IPS-18a (cell line): ENCODE measurements at regions not wholly inside any gene's neighbourhood (a gene's known extent, or its start where the extent isn't known, plus 50 kb on each side); places are given as distances from the start of the nearest gene placed in this dataset.

ENCODE experiments used
- H3K27ac ChIP-seq: one replicate; pipeline ENCODE4 v1.5.1; 2013; ENCODE audit warnings: low read length
- H3K27me3 ChIP-seq: one replicate; pipeline ENCODE4 v1.6.1; 2013; ENCODE audit warnings: mild to moderate bottlenecking, low read length; ENCODE audit not compliant: control insufficient read depth, insufficient read depth
- H3K36me3 ChIP-seq: one replicate; pipeline ENCODE4 v1.6.1; 2013; ENCODE audit warnings: low read depth, low read length; ENCODE audit not compliant: control insufficient read depth
- H3K4me1 ChIP-seq: one replicate; pipeline ENCODE4 v1.6.1; 2013; ENCODE audit warnings: low read depth, low read length; ENCODE audit not compliant: control insufficient read depth
- H3K4me3 ChIP-seq: one replicate; pipeline ENCODE4 v1.5.1; 2013; ENCODE audit warnings: low read length
- H3K9ac ChIP-seq: one replicate; pipeline ENCODE4 v1.6.1; 2013; ENCODE audit warnings: mild to moderate bottlenecking, low read length, moderate library complexity
- H3K9me3 ChIP-seq: one replicate; pipeline ENCODE4 v1.6.1; 2013; ENCODE audit warnings: low read depth, low read length; ENCODE audit not compliant: control insufficient read depth

DNA sequence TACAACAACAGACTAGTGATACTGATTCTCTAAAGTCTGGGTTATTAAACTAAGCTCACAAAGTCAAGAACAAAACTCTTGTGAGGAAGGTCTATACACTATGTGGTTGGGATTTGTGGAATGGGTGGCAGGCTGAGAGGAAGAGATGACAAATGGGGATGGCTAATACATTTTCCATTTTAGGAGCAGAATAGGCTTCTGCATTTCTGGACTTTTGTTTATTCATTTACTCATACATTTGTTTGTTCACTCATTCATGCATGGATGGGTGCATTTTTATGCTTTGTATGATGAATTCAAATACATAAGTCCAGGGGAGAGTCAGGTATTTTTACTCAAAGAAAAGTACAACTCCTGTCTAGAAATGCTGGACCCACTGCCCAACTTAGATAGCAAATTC lies 637.4 kb upstream of the CDH2 start:
- Histone ChIP-seq H3K9me3 (no peaks in the 10 kb centered on the region), H3K4me3 (no peak overlapping the region), H3K4me1 (no peaks in the 10 kb centered on the region), H3K36me3 (no peaks in the 10 kb centered on the region), H3K9ac (no peak overlapping the region), H3K27ac (no peak overlapping the region), H3K27me3 (no peaks in the 10 kb centered on the region)

GRCh38 chr18:28808373-28808772 lies 631.4 kb upstream of the CDH2 start:
- Histone ChIP-seq H3K4me1 (no peaks in the 10 kb centered on the region), H3K4me3 (no peak overlapping the region), H3K27me3 (no peaks in the 10 kb centered on the region), H3K9ac (no peak overlapping the region), H3K36me3 (no peaks in the 10 kb centered on the region), H3K27ac (no peak overlapping the region), H3K9me3 (no peaks in the 10 kb centered on the region)

- Histone ChIP-seq H3K27ac (no peak overlapping the region), H3K36me3 (no peaks in the 10 kb centered on the region), H3K9me3 (no peaks in the 10 kb centered on the region), H3K4me1 (no peaks in the 10 kb centered on the region), H3K9ac (no peak overlapping the region), H3K27me3 (no peaks in the 10 kb centered on the region), H3K4me3 (no peak overlapping the region)
Measured at GRCh38 chr18:28805491-28805890, 628.6 kb upstream of the CDH2 start.

- Histone ChIP-seq H3K4me1 (no peaks in the 10 kb centered on the region), H3K9me3 (no peaks in the 10 kb centered on the region), H3K36me3 (no peaks in the 10 kb centered on the region), H3K4me3 (no peak overlapping the region), H3K9ac (no peak overlapping the region), H3K27me3 (no peaks in the 10 kb centered on the region), H3K27ac (no peak overlapping the region)
Measured at GRCh38 chr18:28804512-28805202, 627.7 kb upstream of the CDH2 start.

GRCh38 chr18:28802546-28802945 lies 625.6 kb upstream of the CDH2 start:
- Histone ChIP-seq H3K9ac (no peak overlapping the region), H3K27ac (no peak overlapping the region), H3K4me1 (no peaks in the 10 kb centered on the region), H3K9me3 (no peaks in the 10 kb centered on the region), H3K27me3 (no peaks in the 10 kb centered on the region), H3K36me3 (no peaks in the 10 kb centered on the region), H3K4me3 (no peak overlapping the region)

GRCh38 chr18:28801876-28802275 lies 624.9 kb upstream of the CDH2 start:
- Histone ChIP-seq H3K27me3 (no peaks in the 10 kb centered on the region), H3K9ac (no peak overlapping the region), H3K27ac (no peak overlapping the region)

GRCh38 chr18:28794459-28795245 lies 617.7 kb upstream of the CDH2 start:
- H3K4me1 ChIP-seq = no peaks in the 10 kb centered on the region
- H3K27ac ChIP-seq = no peak overlapping the region
- H3K9me3 ChIP-seq = no peaks in the 10 kb centered on the region
- no peak overlapping the region for H3K9ac ChIP-seq
- no peaks in the 10 kb centered on the region for H3K27me3 ChIP-seq
- H3K4me3 ChIP-seq = no peak overlapping the region
- H3K36me3 ChIP-seq = no peaks in the 10 kb centered on the region

More at GRCh38 chr18:28801876-28802275, 624.9 kb upstream of the CDH2 start:
- H3K9me3 ChIP-seq = no peaks in the 10 kb centered on the region
- no peak overlapping the region for H3K4me3 ChIP-seq
- no peaks in the 10 kb centered on the region for H3K36me3 ChIP-seq
- no peaks in the 10 kb centered on the region for H3K4me1 ChIP-seq

DNA sequence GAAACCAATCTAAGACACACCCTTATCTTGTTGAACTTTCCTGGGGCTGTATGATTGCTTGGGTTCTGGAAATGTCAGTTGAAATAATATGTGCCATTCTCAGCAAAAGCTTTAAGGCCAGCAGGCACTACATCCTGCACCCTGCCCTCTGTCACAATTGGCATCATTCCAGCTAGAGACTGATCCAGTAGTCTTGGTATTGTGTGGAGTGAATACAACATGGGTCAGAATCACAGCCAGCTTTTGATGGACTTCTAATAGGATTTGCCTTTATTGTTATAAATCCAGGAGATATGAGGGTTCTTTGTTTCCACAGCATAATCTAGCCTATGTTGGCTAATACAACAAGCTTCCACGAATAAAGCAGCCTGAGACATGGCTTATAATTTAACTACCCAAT lies 617.0 kb upstream of the CDH2 start:
- H3K27ac ChIP-seq = no peak overlapping the region

DNA sequence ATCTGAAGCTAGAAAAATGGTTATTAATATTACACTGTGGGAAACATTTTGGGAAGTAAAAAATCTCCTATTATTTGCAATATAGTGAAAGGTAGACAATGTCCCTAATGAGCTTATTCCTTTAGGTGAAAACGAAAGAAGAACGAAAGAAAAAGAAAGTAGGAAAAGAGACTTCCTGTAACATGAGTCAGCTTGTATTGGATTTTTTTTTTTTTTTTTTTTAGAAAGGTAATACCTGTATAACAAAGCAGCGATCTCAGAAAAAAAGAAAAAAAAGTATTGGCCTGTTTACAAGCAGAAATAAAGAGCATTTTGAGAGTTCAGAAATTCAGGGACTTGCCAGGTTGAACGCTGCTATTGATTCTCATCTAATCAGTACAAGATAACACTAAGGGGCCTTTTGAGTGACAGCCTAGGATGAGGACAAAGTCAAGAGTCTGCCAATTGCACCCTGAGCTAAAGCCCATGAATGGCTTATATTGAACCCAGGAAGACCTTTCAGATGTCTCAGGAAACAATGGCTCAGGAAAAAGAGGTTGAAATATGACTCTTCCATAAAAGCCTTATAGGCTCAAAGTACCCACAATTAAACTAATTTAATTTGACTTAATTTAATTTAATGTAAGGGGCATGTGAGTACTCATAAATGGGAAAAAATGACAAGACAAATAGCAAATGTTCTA lies 615.6 kb upstream of the CDH2 start:
- Histone ChIP-seq H3K36me3 (no peaks in the 10 kb centered on the region), H3K9ac (no peak overlapping the region), H3K27ac (no peak overlapping the region), H3K9me3 (no peaks in the 10 kb centered on the region), H3K4me3 (no peak overlapping the region), H3K27me3 (no peaks in the 10 kb centered on the region), H3K4me1 (no peaks in the 10 kb centered on the region)

More for the DNA sequence above, 617.0 kb upstream of the CDH2 start:
- H3K9me3 ChIP-seq = no peaks in the 10 kb centered on the region
- H3K4me3 ChIP-seq = no peak overlapping the region
- H3K27me3 ChIP-seq = no peaks in the 10 kb centered on the region
- H3K9ac ChIP-seq = no peak overlapping the region
- no peaks in the 10 kb centered on the region for H3K36me3 ChIP-seq
- H3K4me1 ChIP-seq = no peaks in the 10 kb centered on the region

- no peaks in the 10 kb centered on the region for H3K9me3 ChIP-seq
- no peaks in the 10 kb centered on the region for H3K27me3 ChIP-seq
- H3K27ac ChIP-seq = no peak overlapping the region
- H3K9ac ChIP-seq = no peak overlapping the region
- no peak overlapping the region for H3K4me3 ChIP-seq
- H3K4me1 ChIP-seq = no peaks in the 10 kb centered on the region
- no peaks in the 10 kb centered on the region for H3K36me3 ChIP-seq
Measured at GRCh38 chr18:28791101-28791500, 614.2 kb upstream of the CDH2 start.

GRCh38 chr18:28789502-28789901 lies 612.6 kb upstream of the CDH2 start:
- no peaks in the 10 kb centered on the region for H3K27me3 ChIP-seq
- no peaks in the 10 kb centered on the region for H3K9me3 ChIP-seq
- H3K9ac ChIP-seq = no peak overlapping the region
- no peaks in the 10 kb centered on the region for H3K36me3 ChIP-seq
- H3K4me3 ChIP-seq = no peak overlapping the region
- H3K27ac ChIP-seq = no peak overlapping the region
- no peaks in the 10 kb centered on the region for H3K4me1 ChIP-seq
